MM.1S (cell line): ENCODE measurements at regions not wholly inside any gene's neighbourhood (a gene's known extent, or its start where the extent isn't known, plus 50 kb on each side); places are given as distances from the start of the nearest gene placed in this dataset.

ENCODE experiments used
- DNase-seq: peaks from one replicate; pipeline ENCODE4 v3.0.0-alpha.2; 2015
- H2AFZ ChIP-seq: fragments of 300-600 bp; sonication (generic); 2 replicates; pipeline ENCODE4 v1.6.0; 2016; ENCODE audit warnings: antibody characterized with exemption, low read length
- H3F3A ChIP-seq: fragments of 300-600 bp; sonication (generic); 2 replicates; pipeline ENCODE4 v1.6.1; 2016; ENCODE audit warnings: mild to moderate bottlenecking, antibody characterized with exemption, low read length, moderate library complexity, mixed read lengths; ENCODE audit not compliant: insufficient read depth
- H3K27ac ChIP-seq: fragments of 300-600 bp; sonication (generic); 2 replicates; pipeline ENCODE4 v1.5.1; 2016; ENCODE audit warnings: mild to moderate bottlenecking, low read length
- H3K27me3 ChIP-seq: fragments of 300-600 bp; sonication (generic); replicated peaks from 2 replicates; pipeline ENCODE4 v1.6.0; 2016; ENCODE audit warnings: low read length; ENCODE audit not compliant: insufficient read depth
- H3K36me3 ChIP-seq: fragments of 300-600 bp; sonication (generic); replicated peaks from 2 replicates; pipeline ENCODE4 v1.6.1; 2016; ENCODE audit warnings: mild to moderate bottlenecking, low read length, mixed read lengths; ENCODE audit not compliant: insufficient read depth
- H3K4me1 ChIP-seq: fragments of 300-600 bp; sonication (generic); 2 replicates; pipeline ENCODE4 v1.6.1; 2016; ENCODE audit warnings: low read length, mixed read lengths
- H3K4me2 ChIP-seq: fragments of 300-600 bp; sonication (generic); 2 replicates; pipeline ENCODE4 v1.6.0; 2016; ENCODE audit warnings: low read depth, low read length
- H3K4me3 ChIP-seq: fragments of 300-600 bp; sonication (generic); 2 replicates; pipeline ENCODE4 v1.5.1; 2016; ENCODE audit warnings: low read length, mixed read lengths
- H3K79me2 ChIP-seq: fragments of 300-600 bp; sonication (generic); 2 replicates; pipeline ENCODE4 v1.6.1; 2016; ENCODE audit warnings: mixed run types, low read length, mixed read lengths
- H3K9ac ChIP-seq: fragments of 300-600 bp; sonication (generic); 2 replicates; pipeline ENCODE4 v1.6.1; 2016; ENCODE audit warnings: low read length, mixed read lengths
- H3K9me2 ChIP-seq: fragments of 300-600 bp; sonication (generic); replicated peaks from 2 replicates; pipeline ENCODE4 v1.6.1; 2016; ENCODE audit warnings: mild to moderate bottlenecking, low read length, mixed read lengths; ENCODE audit not compliant: insufficient read depth
- H3K9me3 ChIP-seq: fragments of 300-600 bp; sonication (generic); replicated peaks from 2 replicates; pipeline ENCODE4 v1.6.1; 2016; ENCODE audit warnings: mild to moderate bottlenecking, low read length, mixed read lengths; ENCODE audit not compliant: insufficient read depth
- H4K20me1 ChIP-seq: fragments of 300-600 bp; sonication (generic); 2 replicates; pipeline ENCODE4 v1.6.1; 2016; ENCODE audit warnings: mild to moderate bottlenecking, low read length, moderate library complexity, mixed read lengths; ENCODE audit not compliant: insufficient read depth
- CTCF ChIP-seq: fragments of 300-600 bp; sonication (generic); IDR thresholded peaks from 2 replicates; pipeline ENCODE4 v1.5.1; 2016; ENCODE audit warnings: antibody characterized with exemption, low read length, mixed read lengths
- EZH2 ChIP-seq: fragments of 300-600 bp; sonication (generic); optimal IDR thresholded peaks from 2 replicates; pipeline ENCODE3; 2017; ENCODE audit warnings: low read depth, mild to moderate bottlenecking, antibody characterized with exemption, low read length, mixed read lengths
- EZH2phosphoT487 ChIP-seq: fragments of 300-600 bp; sonication (generic); IDR thresholded peaks from 2 replicates; pipeline ENCODE4 v1.6.1; 2018; ENCODE audit warnings: antibody characterized with exemption, low read length

- Histone ChIP-seq H3K27ac (no peak overlapping the region), H3K9ac (no peak overlapping the region), H4K20me1 (no peaks in the 10 kb centered on the region), H3K9me3 (no peaks in the 10 kb centered on the region), H3K27me3 (no peaks in the 10 kb centered on the region), H3K4me2 (no peak overlapping the region), H3K4me3 (no peak overlapping the region), H3K4me1 (no peaks in the 10 kb centered on the region), H3F3A (no peaks in the 10 kb centered on the region), H2AFZ (no peak overlapping the region), H3K79me2 (no peaks in the 10 kb centered on the region), H3K9me2 (no peaks in the 10 kb centered on the region), H3K36me3 (no peaks in the 10 kb centered on the region)
- DNase-seq: no peak
- TF ChIP-seq CTCF: no peak
- no peak for TF ChIP-seq EZH2phosphoT487
- TF ChIP-seq EZH2: no peak
Observed at GRCh38 chrX:99010957-99011356, 1399.1 kb downstream of the PCDH19 start.

- H3K4me2 ChIP-seq: no peak overlapping the region
- H3K9me3 ChIP-seq: no peaks in the 10 kb centered on the region
- no peaks in the 10 kb centered on the region for H4K20me1 ChIP-seq
- H3K9ac ChIP-seq: no peak overlapping the region
- no peaks in the 10 kb centered on the region for H3K79me2 ChIP-seq
- no peaks in the 10 kb centered on the region for H3K36me3 ChIP-seq
- H3K9me2 ChIP-seq: no peaks in the 10 kb centered on the region
- TF ChIP-seq EZH2 (no peak), CTCF (no peak), EZH2phosphoT487 (no peak)
- H3F3A ChIP-seq: no peaks in the 10 kb centered on the region
- no peak for DNase-seq
- no peak overlapping the region for H3K27ac ChIP-seq
- no peak overlapping the region for H3K4me3 ChIP-seq
- no peaks in the 10 kb centered on the region for H3K27me3 ChIP-seq
- H3K4me1 ChIP-seq: no peaks in the 10 kb centered on the region
- no peak overlapping the region for H2AFZ ChIP-seq
Observed at GRCh38 chrX:99001286-99001685, 1408.8 kb downstream of the PCDH19 start.

GRCh38 chrX:98962996-98963395, 1447.1 kb downstream of the PCDH19 start:
- no peaks in the 10 kb centered on the region for H3K36me3 ChIP-seq

More at GRCh38 chrX:98962996-98963395, 1447.1 kb downstream of the PCDH19 start:
- Histone ChIP-seq H2AFZ (no peak overlapping the region), H3K27me3 (no peaks in the 10 kb centered on the region), H3K9me2 (no peaks in the 10 kb centered on the region), H3K4me1 (no peaks in the 10 kb centered on the region), H3K79me2 (no peaks in the 10 kb centered on the region), H4K20me1 (no peaks in the 10 kb centered on the region), H3F3A (no peaks in the 10 kb centered on the region), H3K9ac (no peak overlapping the region), H3K4me3 (no peak overlapping the region), H3K4me2 (no peak overlapping the region), H3K27ac (no peak overlapping the region), H3K9me3 (no peaks in the 10 kb centered on the region)
- no peak for DNase-seq
- TF ChIP-seq CTCF: no peak
- TF ChIP-seq EZH2: no peak
- TF ChIP-seq EZH2phosphoT487: no peak
